ENCODE measurements at regions not wholly inside any gene's neighbourhood (a gene's known extent, or its start where the extent isn't known, plus 50 kb on each side); places are given as distances from the start of the nearest gene placed in this dataset.

DNA sequence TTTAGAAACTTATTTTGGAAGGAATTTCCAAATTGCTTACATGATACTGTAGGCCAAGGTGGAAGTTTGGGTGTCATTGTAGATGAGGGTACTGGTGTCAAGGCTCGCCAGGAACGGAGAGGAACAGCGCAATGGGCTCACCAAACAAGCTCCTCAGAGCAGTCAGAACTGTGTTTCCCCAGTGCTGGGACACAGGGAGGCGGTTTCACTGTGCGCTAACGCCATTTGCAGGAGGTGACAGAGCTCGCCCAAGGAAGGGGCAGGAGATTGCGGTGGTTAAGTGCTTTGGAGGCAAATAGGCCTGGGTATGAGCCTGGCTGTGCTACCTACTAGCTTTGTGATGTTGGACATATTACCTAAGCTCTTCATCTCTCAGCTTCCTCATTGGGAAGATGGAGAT is 57.3 kb downstream of the HHEX start:
- TF ChIP-seq CTCF (IDR thresholded peaks at IDR 0.05) (no peak), POLR2A (IDR thresholded peaks at IDR 0.05) (no peak), EP300 (IDR thresholded peaks at IDR 0.05) (no peak)
- no peak for DNase-seq (ENCODE audit: low spot score in 2 of 2)
- no peak overlapping the region for H3K4me3 ChIP-seq

GRCh38 chr10:92747600-92747999 is 57.8 kb downstream of the HHEX start:
- WGBS, 2 donors, result 65 to 67% methylated on average over 2 of the region's 2 CpGs
- Histone ChIP-seq H3K9me3 (no peaks in the 10 kb centered on the region), H3K27me3 (no peaks in the 10 kb centered on the region), H3K36me3 (no peaks in the 10 kb centered on the region), H3K27ac (no peak overlapping the region), H3K4me1 (no peaks in the 10 kb centered on the region), H3K4me3 (no peak overlapping the region)
- TF ChIP-seq POLR2A (IDR thresholded peaks at IDR 0.05) (no peak), EP300 (IDR thresholded peaks at IDR 0.05) (no peak), CTCF (IDR thresholded peaks at IDR 0.05) (no peak)
- no peak for DNase-seq (ENCODE audit: low spot score in 2 of 2)

More for the DNA sequence above, 57.3 kb downstream of the HHEX start:
- Histone ChIP-seq H3K27ac (no peak overlapping the region), H3K4me1 (no peaks in the 10 kb centered on the region), H3K36me3 (no peaks in the 10 kb centered on the region), H3K27me3 (no peaks in the 10 kb centered on the region), H3K9me3 (no peaks in the 10 kb centered on the region)
- WGBS, 2 donors, result 95% methylated on average over 8 of the region's 8 CpGs

- H3K4me3 ChIP-seq, result no peak overlapping the region
- H3K9me3 ChIP-seq, result no peaks in the 10 kb centered on the region
- H3K4me1 ChIP-seq, result peaks cover 0 to 3% (median 0%) of the 10 kb centered on the region in 4 donors
- 51 to 52% methylated on average over 9 of the region's 9 CpGs for WGBS, 2 donors
- DNase-seq (ENCODE audit: low spot score in 2 of 2), result no peak
- H3K27me3 ChIP-seq, result no peaks in the 10 kb centered on the region
- no peak for TF ChIP-seq POLR2A (IDR thresholded peaks at IDR 0.05)
- no peak for TF ChIP-seq CTCF (IDR thresholded peaks at IDR 0.05)
- TF ChIP-seq EP300 (IDR thresholded peaks at IDR 0.05), result no peak
- no peak overlapping the region for H3K27ac ChIP-seq
- no peaks in the 10 kb centered on the region for H3K36me3 ChIP-seq
Measured at GRCh38 chr10:92750791-92751533, 61.2 kb downstream of the HHEX start.

GRCh38 chr10:92751534-92751811 is 61.7 kb downstream of the HHEX start:
- H3K4me1 ChIP-seq, result peaks cover 0 to 5% (median 4%) of the 10 kb centered on the region in 4 donors
- no peak overlapping the region for H3K27ac ChIP-seq
- DNase-seq (ENCODE audit: low spot score in 2 of 2), result no peak
- no peaks in the 10 kb centered on the region for H3K9me3 ChIP-seq
- H3K36me3 ChIP-seq, result no peaks in the 10 kb centered on the region
- no peak overlapping the region for H3K4me3 ChIP-seq
- H3K27me3 ChIP-seq, result no peaks in the 10 kb centered on the region
- WGBS, 2 donors, result 78 to 89% methylated on average over 2 of the region's 2 CpGs
- TF ChIP-seq CTCF (IDR thresholded peaks at IDR 0.05) (no peak), POLR2A (IDR thresholded peaks at IDR 0.05) (no peak), EP300 (IDR thresholded peaks at IDR 0.05) (no peak)

DNA sequence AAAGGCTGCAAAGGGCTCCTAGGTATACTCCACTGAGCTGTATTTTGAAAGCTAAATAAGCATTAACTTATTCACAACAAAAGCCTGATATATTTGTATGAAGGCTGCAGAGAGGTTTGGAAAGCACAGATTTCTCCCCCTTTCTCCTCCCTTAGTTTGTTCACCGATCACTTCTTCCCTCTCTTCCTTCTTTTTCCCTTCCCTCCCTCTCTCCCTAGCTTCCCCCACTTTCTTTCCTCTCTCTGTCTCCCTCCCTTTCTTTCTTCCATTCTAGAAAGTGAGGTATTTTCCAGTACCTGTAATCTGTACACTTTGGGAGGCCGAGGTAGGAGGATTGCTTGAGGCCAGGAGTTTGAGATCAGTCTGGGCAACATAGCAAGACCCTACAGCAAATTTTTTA is 62.1 kb downstream of the HHEX start:
- no peaks in the 10 kb centered on the region for H3K36me3 ChIP-seq
- peaks cover 0 to 6% (median 6%) of the 10 kb centered on the region in 4 donors for H3K4me1 ChIP-seq
- no peak for TF ChIP-seq CTCF (IDR thresholded peaks at IDR 0.05)
- no peak for TF ChIP-seq POLR2A (IDR thresholded peaks at IDR 0.05)
- no peak for TF ChIP-seq EP300 (IDR thresholded peaks at IDR 0.05)
- no peak for DNase-seq (ENCODE audit: low spot score in 2 of 2)
- no peaks in the 10 kb centered on the region for H3K27me3 ChIP-seq
- no peak overlapping the region for H3K4me3 ChIP-seq
- 89 to 90% methylated on average over 2 of the region's 2 CpGs for WGBS, 2 donors
- H3K9me3 ChIP-seq, result no peaks in the 10 kb centered on the region
- no peak overlapping the region for H3K27ac ChIP-seq
